Suppressor macrophage treated with lipopolysaccharide for 1 hour (primary cell): ENCODE measurements at regions not wholly inside any gene's neighbourhood (a gene's known extent, or its start where the extent isn't known, plus 50 kb on each side); places are given as distances from the start of the nearest gene placed in this dataset.
A peak's percentile ranks its signal among the peaks of the same experiment; 100 is the strongest.

ENCODE experiments used
- DNase-seq, 3 donors: peaks; one replicate each; pipeline ENCODE4 v3.0.0-alpha.2; 2020 to 2022

DNA sequence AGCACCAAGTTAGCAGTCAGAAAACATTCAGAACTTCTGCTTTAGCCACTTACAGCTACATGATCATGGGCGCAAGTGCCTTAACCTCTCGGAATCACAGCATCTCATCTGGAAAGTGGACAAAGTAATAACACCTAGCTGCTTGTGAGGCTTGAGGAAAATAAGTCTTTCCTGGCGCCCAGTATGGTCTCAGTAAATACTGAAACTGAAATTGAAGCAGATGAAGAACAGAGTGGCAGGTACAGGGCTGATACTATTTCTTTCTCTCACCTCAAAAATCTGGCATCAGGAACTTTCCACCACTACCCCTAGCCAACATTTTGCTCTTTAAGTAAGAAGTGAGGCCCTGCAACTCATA lies 129.7 kb upstream of the FUT8 start:
- DNase-seq = no peak

DNA sequence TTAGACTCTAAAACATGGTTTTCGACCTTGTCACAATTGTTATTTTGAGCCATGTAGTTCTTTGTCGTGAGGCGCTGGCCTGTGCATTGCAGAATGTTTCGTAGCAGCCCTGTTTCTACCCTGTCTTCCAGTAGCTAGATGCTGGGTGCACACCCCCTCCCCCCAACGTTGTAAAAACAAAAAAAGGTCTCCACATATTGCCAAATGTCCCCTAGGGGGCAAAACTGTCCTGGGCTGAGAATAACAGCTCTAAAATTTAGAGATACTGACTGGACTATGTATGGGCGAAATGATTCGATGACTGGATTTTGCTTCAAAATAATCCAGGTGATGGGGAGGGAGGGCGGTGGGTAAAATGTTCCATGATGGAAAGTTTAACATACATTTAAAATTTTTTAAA lies 126.1 kb upstream of the FUT8 start:
- DNase-seq = peak in 2 of 3 donors; percentile 17 to 23

DNA sequence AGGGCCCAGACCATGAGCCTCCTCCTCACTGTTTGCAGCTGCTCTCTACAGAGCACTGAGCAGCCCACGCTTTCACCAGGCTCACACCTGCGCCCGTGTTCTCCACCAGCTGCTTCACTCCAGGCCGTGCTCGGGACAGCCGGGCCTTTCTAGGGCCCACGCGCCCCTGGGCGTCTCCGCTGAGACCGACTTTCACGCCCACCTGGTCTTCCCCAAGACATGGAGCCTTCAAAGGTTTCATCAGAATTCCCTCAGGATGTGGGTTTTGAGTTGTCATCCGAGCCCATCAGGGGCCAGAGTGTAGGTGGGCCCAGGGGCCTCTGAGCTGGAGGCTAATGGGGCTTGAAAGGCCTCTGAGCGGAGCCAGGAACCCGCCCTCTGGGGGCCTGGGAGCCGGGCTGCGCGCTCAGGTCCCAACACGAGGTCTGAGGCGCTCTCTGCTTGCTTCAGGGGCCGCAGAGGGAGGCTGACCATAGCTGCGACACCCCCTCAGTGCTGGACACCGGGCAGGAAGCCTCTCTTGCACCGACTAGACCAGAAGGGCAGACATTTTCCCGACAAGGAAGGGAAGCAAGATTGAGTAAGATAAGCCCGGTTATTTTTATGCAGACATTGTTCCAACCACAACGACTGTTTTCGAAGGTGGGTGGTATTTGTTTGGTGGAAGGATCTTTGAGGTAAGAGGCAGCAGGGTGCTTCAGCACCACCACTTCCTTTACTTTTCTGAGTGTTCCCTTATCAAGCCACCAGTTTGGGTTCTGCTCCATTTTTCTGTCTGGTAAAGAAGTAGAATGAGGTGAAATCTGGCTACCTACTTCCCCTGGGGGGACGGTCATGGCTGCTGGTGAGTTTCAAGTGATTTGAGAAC lies 125.0 kb upstream of the FUT8 start:
- DNase-seq = peak; percentile 26 to 36 (median 28)

DNA sequence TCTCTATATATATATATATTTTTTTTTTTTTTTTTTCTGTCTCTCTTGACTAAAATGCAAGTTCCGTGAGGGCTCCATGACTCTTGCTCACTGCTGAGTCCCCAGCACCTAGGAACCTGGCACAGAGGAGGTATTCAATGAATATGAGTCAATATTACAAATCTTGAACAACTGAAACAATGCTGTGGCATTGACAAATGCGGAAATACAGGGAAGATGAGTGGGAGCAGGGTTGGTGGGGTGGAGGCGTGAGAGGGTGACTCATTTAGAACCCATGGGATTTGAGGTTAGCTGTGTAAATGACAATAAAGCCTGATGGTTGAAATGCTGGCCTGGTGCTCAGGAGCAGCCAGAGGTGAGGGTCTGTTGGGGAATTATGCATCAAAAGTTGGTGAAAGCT lies 121.7 kb upstream of the FUT8 start:
- peak; percentile 75 to 78 (median 77) for DNase-seq

DNA sequence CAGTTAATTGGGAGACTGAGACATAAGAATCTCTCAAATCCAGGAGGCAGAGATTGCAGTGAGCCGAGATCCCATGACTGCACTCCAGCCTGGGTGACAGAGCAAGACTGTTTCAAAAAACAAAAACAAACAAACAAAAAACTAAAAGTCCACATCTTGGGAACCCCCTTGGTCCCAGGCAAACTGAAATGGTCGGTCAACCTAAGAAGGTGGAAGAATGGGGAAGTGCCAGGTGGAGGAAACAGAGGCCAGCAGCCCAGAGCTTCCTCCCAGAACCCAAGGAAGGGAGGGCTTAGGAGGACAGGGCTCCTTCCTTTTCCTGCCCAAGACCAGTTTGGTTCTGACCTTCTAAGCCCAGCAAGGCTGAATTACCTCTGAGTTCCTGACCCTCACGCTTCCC lies 121.0 kb upstream of the FUT8 start:
- DNase-seq = peak in 2 of 3 donors; percentile 27 to 31

DNA sequence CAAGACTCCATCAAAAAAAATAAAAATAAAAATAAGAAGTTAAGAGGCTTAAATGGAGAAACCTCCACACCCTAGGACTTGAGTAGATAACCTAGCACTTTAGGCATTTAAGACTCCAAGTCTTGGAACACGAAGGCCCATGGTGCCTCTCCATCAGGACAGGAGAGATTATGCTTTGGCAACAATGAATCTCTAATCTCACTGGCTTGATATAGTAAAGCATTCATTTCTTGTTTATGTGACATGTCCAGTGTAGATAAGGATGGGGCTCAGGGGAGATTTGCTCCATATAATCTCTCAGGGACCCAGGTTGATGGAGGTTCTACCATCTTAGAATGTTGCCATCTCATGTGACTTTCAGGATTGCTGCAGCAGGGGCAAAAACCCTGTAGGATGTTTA lies 117.7 kb upstream of the FUT8 start:
- DNase-seq = no peak

DNA sequence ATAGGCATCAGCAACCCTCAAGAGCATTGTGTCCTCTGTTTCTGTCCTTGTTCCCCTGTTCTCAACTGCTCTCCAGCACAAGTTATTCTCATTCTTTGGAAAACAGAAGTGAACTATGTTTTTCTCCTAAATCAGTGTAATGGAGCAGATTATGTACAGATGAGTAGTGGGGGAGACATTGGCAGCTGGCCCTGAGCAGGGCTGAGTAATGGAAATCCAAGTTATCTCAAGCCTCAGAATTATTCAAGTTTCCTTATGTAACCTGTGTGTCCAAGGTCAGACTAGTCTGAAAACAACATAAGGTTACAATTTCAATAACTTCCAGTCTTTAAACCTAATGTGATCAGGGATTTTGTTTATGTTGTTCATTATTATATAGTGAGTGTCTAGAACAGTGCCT lies 116.1 kb upstream of the FUT8 start:
- no peak for DNase-seq

DNA sequence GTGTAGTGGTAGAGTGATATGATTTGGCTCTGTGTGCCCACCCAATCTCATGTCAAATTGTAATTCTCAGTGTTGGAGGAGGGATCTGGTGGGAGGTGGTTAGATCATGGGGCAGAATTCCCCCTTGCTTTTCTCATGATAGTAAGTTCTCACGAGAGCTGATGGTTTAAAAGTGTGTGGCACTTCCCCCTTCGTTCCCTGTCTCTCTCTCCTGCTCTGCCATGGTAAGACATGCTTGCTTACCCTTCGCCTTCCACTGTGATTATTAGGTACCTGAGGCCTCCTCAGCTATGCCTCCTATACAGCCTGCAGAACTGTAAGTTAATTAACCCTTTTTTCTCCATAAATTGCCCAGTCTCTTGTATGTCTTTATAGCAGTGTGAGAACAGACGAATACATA lies 115.7 kb upstream of the FUT8 start:
- DNase-seq = no peak

DNA sequence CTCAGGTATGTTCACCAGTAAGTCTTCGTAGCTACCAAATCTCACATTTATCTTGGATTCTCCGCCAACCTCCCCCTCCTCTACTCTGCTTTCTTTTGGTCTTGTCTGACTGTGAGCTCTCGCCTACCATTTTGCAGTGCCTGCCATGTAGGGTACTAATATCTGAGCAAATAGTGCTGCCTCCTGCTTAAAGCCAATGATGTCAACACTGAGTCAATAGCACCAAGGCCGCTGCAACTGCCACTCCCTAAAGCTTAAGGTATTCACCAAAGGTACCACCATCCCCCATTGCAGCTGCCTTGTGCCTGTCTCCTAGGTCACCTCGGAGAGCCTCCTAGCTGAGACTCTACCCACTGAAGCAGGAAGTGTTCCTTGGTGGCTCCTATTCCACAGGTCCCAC lies 114.8 kb upstream of the FUT8 start:
- no peak for DNase-seq

DNA sequence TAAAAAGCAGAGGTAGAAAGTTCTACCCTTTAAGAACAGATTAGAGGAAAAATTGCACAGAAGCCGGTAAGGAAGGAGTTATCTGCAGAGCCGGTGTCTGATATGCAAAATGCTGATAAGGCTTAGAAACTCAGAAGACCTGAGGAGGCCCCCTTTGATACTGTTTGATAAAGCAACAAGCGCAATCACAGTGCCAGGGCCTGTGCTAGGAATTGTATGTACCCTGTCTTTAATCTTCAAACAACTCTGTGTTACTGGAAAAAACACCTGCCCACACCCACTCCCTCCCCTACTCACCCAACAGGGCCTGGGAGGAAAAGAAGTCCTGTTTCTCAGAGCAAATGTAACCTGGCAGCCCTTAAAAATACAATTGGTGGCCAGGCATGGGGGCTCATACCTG lies 112.7 kb upstream of the FUT8 start:
- no peak for DNase-seq

DNA sequence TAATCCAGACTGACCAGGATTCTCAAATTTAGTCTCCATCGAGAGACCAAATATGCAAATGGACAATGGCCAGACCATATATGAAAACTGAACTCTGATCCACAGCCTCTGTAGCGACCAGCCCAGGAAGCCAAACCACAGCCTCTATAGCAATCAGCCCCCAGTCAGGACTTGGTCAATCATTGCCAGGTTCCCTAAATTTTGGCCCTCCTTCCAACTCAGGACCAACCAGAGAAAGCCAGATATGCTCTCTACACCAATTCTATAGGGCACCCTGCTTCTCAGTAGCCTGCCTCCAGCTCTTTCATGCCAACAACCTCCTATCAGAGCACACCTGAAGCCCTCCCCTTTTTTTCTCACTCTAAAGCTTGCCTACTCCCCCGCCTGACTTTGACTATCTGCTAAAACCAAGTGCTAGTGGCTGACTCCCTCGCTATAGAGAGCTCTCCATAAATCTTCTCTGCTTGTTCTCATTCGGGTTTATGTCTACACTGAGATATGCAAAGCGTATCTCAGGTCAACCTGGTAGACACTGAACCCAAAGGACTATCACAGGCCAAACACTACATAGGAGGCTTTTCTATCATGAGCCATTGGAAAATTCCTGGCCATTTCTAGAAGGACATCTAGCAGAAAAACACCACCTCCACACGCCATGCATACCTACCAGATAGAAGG lies 110.5 kb upstream of the FUT8 start:
- no peak for DNase-seq

DNA sequence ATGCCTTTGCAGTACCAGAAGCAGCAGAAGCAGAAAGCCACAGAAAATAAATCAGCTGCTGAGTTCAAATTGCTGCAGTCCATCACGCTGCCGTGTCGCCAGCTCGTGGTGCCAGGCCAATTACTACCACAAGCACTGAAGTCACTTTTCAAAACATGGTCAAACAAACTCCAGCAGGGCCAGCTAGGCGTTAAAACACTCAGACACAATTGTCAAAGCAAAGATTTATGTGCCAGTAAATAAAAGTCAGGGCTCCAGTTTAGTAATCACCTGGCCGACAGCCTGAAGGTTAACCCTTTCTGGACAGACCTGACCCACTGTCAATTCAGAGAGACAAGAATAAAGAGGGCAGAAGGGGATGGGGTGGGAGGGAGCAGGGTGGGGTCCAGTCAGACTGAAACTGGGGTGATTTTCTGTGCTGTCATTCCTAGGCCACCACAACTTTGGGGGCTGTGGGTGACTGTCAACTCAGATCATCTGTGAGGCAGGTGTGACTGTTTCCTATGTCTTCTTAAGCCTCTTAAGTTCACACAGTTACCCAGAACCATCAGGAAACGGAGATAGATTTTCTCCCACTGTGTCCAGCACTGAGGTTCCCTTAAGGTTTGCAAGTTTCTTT lies 109.8 kb upstream of the FUT8 start:
- DNase-seq = no peak

DNA sequence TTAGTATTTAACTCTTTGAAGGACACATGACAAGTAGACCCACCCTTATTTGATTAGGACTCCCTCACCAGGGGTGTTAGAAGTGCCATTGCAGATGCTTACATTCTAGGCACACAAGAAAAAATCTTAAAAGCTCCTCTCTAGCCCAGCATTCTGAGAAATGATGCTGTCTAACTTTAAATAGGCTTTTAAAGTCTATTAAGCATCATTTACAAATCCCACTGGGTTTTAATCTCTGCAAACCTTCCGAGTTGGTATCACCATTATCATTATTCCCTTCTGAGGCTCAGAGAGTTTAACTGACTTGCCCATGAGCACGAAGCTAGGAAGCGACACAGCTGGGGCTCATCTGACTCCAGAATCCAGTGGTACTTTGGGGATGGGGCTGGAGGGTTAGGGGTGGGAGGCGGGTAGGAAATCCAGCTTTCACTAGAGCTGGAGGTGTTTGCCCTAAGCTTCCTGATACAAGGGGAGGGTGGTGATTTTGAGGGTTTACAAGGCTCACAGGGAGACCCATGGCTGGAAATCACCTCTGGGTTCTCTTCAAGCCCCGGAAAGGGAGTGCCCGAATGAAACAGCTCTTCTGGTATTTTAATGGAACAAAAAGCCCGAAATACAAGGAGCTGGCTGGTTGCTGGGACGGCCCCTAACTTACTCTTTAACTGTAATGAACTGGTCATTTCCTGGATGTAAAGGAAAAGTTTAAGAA lies 109.2 kb upstream of the FUT8 start:
- no peak for DNase-seq

DNA sequence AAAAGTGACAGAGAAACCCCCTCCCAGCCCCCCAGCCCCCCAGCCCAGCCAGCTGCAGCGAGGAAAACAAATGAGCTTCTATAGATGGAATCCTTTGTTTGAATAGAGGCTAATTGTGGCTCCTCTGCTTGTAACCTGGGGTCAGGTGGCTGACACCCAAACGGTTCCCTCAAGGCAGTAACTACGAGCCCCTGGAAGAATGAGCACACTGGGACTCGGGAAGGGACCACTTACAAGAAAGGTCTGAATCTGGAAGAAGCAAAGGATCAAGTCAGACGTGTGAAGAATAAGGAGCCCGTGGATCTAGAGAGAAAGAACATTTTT lies 108.7 kb upstream of the FUT8 start:
- no peak for DNase-seq

DNA sequence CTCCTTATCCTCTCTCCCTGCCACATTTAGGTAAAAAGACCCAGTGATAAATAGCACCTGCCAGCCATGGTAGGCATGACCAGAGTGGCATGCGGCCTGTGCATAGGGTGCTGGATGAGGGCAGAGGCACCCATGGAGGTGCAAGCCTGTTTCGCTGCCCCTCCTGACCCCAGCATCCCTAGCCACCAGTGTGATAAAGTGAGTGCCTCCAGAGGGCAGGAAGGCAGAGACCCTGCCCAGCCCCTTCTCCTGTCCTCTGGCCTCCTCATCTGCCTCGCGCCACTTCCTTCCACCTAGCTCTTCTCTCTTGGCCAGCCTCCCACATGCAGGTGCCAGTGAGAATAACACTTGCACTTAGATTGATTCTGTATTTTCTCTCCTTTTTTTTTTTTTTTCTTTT lies 108.3 kb upstream of the FUT8 start:
- no peak for DNase-seq

DNA sequence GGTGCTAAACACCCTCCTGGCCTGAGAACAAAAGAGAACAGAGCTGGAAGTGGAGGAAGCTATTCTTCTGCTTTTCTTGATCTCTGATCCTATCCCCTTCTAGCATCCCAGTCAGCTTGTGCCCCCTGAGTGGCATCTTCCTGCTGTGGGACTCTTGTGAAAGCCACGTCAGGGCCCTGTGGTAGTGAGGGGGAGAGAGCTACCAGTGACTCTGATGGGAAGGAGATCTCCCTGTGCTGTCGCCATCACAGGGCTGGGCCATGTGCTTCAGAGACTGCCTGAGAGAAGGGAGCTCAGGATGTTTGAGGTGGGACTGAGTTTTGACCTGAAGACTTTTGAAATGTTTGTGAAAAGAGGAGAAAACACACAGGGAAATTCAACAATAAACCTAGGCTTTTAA lies 107.6 kb upstream of the FUT8 start:
- DNase-seq = peak; percentile 27 to 62 (median 34)

DNA sequence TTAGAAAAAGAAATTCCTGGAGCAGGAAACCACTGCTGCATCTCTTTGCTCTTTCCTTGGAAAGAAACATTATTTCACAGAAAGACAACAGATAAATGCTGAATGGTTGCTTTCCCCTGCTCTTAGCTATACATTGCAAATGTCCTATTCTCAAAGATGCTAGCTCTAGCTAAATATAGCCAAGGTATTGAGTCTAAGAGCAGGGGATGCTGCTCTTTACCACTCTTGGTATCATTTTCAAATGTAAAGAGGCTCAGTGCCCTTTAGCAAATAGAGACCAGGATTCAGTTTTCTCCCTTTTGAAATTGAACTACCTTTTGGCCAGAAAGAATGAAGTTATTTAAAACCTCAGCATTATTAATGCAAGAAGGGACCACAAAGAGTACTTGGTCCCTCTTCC lies 104.0 kb upstream of the FUT8 start:
- no peak for DNase-seq

DNA sequence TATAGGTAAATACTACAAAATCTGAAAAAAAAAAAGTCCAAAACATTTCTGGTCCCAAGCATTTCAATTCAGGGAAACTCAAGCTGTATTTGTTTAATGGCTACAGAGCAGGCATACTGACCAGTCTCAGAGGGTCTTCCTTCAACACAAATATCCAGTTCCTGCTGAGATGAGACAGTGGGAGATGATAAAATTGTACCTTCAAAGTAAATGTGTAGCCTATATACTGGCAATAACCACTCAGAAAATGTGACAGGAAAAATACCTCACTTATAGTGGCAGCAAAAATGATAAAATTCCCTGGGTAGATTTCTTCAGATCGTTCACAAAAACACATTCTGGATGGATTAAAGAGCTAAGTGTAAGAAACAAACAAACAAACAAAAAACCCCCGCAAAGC lies 102.0 kb upstream of the FUT8 start:
- DNase-seq = no peak

DNA sequence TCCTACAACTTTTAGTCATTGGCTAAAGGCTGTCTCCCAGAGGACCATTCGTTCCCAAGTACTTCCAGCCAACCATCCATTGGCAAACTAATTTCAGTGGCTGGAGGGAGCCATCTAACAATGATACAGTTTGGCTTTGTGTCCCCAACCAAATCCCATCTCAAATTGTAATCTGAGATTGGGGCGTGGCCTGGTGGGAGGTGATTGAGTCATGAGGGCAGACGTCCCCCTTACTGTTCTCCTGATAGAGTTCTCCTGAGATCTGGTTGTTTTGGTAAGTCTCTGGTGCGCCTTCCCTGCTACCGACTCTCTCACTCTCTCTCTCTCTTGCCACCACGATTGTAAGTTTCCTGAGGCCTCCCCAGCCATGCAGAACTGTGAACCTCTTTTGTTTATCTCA lies 99.7 kb upstream of the FUT8 start:
- DNase-seq = peak in 1 of 3 donors; percentile 7

DNA sequence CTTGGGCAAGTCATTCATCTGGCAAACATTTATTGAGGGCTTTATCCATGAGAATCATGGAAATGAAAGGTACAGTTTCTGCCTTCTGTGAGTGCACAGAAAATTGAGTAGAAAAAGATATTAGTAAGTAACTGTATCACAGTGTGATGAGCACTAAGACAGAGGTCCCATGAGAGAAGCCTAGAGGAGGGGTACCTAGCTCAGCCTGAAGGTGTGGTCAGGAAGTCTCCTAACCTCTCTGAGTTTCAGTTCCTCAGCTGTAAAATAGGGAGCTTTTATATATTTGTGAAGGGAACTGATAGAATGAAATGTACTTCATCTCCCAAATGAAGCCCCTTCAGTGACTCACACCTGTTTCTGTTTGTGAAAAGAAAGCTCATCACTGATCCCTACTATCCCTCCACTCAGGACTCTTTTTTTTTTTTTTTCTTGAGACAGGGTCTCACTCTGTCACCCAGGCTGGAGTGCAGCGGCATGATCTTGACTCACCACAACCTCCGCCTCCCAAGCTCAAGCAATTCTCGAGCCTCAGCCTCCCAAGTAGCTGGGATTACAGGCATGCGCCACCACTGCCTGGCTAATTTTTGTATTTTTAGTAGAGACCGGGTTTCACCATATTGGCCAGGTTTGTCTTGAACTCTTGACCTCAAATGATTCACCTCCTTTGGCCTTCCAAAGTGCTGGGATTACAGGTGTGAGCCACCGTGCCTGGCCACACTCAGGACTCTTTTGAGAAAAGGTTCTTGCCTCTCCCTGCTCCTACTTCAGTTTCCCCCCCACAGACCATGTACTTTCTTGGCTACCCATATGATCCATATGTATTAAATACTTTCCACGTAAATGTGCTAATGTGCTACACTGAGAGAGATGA lies 93.7 kb upstream of the FUT8 start:
- DNase-seq = peak in 1 of 3 donors; percentile 17

DNA sequence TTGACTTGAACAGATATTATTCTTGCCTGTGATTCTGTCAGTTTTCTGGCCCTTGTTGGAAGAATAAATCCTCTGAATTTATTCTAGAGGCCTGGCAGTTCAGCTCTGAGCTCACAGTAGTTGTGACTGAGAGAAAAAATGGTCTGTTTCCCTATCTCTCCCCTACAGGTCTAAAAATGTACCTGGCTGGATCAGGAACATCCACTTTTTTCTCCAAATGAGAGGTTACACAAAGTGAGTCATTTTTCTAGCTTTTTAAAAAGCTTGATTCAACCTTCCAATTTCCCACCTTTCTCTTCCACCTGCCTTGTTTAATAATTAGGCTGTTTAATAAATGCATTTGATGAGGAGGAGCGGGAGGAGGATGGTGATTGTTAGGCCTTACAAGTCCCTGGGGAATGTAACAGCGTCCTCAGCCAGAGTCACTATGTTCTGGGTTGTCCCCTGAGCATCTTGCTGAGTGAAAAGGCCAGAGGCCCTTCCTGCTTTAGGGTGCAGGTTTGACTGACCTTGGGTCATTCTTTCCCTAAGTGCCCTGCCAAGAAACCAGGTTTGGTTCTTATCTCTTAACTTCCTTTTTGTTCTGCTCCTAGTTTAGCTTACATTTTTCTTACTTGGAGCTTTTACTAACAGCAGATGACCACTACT lies 91.7 kb upstream of the FUT8 start:
- no peak for DNase-seq

DNA sequence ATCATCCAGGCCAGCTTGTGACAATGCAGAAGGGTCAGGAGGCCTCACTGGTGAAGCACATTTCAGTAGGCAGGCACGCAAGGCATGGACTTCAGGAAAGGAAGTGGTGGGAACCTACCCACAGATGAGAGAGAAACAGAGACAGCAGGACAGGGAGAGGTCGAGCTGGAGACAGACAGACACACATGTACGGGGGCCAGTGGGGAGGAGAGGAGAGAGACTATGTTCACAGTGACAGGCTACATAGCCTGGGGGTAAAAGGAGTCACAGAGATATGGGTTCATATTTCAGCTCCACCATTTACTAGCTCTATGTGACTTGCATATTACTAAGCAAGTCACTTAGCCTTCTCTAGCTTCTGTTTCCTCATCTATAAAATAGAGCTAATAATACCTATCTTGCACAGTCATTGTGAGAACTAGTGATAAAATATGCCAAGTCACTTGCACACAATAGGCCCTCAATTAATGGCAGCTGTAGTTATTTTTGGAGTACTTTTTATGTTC lies 91.1 kb upstream of the FUT8 start:
- peak; percentile 29 to 41 (median 38) for DNase-seq
